Panc1 (cell line): ENCODE measurements at regions not wholly inside any gene's neighbourhood (a gene's known extent, or its start where the extent isn't known, plus 50 kb on each side); places are given as distances from the start of the nearest gene placed in this dataset.

Experiments
- ATAC-seq: fragments of 200-7000 bp; cut with Tn5 transposase; 2 replicates; pipeline ENCODE4 v1.9.1; 2020; ENCODE audit warnings: mild to moderate bottlenecking, moderate library complexity
- BruUV-seq: library from RNA; stranded (reverse); fragments of 400-500 nt; replicated peaks from 2 replicates; lab custom pipeline; 2021; lab: Mats Ljungman, UMichigan
- CTCF ChIA-PET: fragments of 300-600 bp; sonication (Branson Sonifier 250); formaldehyde crosslinking; loops from one replicate; lab custom pipeline; 2022; ENCODE audit warnings: antibody characterized with exemption; lab: Charles Lee
- POLR2A ChIA-PET: fragments of 300-600 bp; sonication (Branson Sonifier 250); formaldehyde crosslinking; loops from one replicate; lab custom pipeline; 2022; ENCODE audit warnings: antibody characterized with exemption; lab: Charles Lee
- DNase-seq: peaks from one replicate; pipeline ENCODE4 v3.0.0-alpha.2; 2010; ENCODE audit warnings: low read depth, low spot score
- H3K27ac ChIP-seq: 2 replicates; pipeline ENCODE4 v1.5.1; 2011; ENCODE audit warnings: mild to moderate bottlenecking, low read length, inconsistent platforms
- H3K27me3 ChIP-seq: fragments of 200-500 bp; sonication (Bioruptor generic); 2 replicates; pipeline ENCODE4 v1.6.0; 2014; ENCODE audit warnings: low read length, inconsistent platforms; ENCODE audit not compliant: control insufficient read depth, insufficient read depth
- H3K36me3 ChIP-seq: fragments of 200-500 bp; sonication (Bioruptor generic); 2 replicates; pipeline ENCODE4 v1.5.1; 2014; ENCODE audit warnings: inconsistent platforms, mild to moderate bottlenecking, low read length, moderate library complexity; ENCODE audit not compliant: control insufficient read depth, insufficient read depth
- H3K4me1 ChIP-seq: 2 replicates; pipeline ENCODE4 v1.5.1; 2011; ENCODE audit warnings: inconsistent platforms, mild to moderate bottlenecking, low read length, moderate library complexity; ENCODE audit not compliant: control insufficient read depth, insufficient read depth
- H3K4me3 ChIP-seq, 2 experiments: 2 replicates each; pipeline ENCODE4 v1.5.1; 2011 to 2012; ENCODE audit warnings: low read depth in 2 of 2, low read length in 2 of 2, mild to moderate bottlenecking in 2 of 2, inconsistent platforms in 1 of 2, moderate library complexity in 1 of 2
- H3K9me3 ChIP-seq: fragments of 200-500 bp; sonication (Bioruptor generic); 2 replicates; pipeline ENCODE4 v1.5.1; 2014; ENCODE audit warnings: low read depth, mild to moderate bottlenecking, inconsistent platforms, low read length, moderate library complexity; ENCODE audit not compliant: control insufficient read depth, insufficient read depth
- CTCF ChIP-seq: fragments of 450-650 bp; IDR thresholded peaks from 2 replicates; pipeline ENCODE4 v1.5.1; 2017; ENCODE audit warnings: mild to moderate bottlenecking
- POLR2AphosphoS5 ChIP-seq: IDR thresholded peaks from 2 replicates; pipeline ENCODE4 v1.6.1; 2012; ENCODE audit warnings: mild to moderate bottlenecking, low read depth, low read length, moderate library complexity
- SIN3A ChIP-seq: IDR thresholded peaks from 2 replicates; pipeline ENCODE4 v1.6.1; 2012; ENCODE audit warnings: low read depth, mild to moderate bottlenecking, low read length, moderate library complexity, borderline replicate concordance; ENCODE audit not compliant: insufficient read depth
- TCF7L2 ChIP-seq: IDR thresholded peaks from 2 replicates; pipeline ENCODE4 v1.6.1; 2011; ENCODE audit warnings: mild to moderate bottlenecking, low read depth, low read length, inconsistent platforms
- in situ Hi-C: cut with HindIII; loops from 2 replicates; pipeline ENCODE4 v1.10.0; 2016; ENCODE audit warnings: low sequenced_read_pairs, low pct_unique_long_range_greater_than_20kb
- intact Hi-C: fragments of 100-400 bp; cut with micrococcal nuclease; formaldehyde crosslinking; loops from one replicate; pipeline ENCODE4 v1.10.0; 2022; ENCODE audit not compliant: unreplicated experiment
- TF ChIP-seq, protein P1 (sequence below), 2 experiments: IDR thresholded peaks; 2 replicates each; pipeline ENCODE4 v1.6.1; 2011 to 2012; ENCODE audit warnings: low read depth in 2 of 2, control low read depth in 1 of 2, low read length in 1 of 2, mild to moderate bottlenecking in 1 of 2, moderate library complexity in 1 of 2; ENCODE audit not compliant: insufficient read depth in 1 of 2

DNA sequence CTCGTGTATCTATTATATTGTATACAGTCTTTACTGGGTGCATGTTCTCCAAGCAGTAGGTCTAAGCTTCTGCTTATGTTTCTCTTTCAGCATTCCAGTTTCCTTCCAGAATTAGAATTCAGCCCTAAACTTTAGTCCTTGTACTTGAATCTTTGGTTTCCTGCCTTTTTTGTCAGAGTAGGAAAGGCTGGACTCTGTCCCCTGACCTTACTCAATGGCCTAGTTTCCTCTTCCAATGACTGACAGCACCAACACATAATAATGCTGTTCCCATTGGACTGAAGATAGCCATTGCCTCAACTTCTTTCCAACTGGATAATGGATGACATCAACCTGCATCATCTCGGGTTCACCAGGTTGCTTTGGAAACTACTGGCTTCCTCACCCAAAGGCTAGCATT lies 217.0 kb downstream of the FIGN start:
- Histone ChIP-seq H3K4me1 (no peaks in the 10 kb centered on the region), H3K27ac (no peak overlapping the region), H3K27me3 (no peaks in the 10 kb centered on the region), H3K9me3 (no peaks in the 10 kb centered on the region), H3K36me3 (no peaks in the 10 kb centered on the region), H3K4me3 (no peak overlapping the region)
- DNase-seq (no peak), ATAC-seq (no peak)
- in situ Hi-C loops (no loop called here), intact Hi-C loops (no loop called here)
- TF ChIP-seq, protein P1, sequence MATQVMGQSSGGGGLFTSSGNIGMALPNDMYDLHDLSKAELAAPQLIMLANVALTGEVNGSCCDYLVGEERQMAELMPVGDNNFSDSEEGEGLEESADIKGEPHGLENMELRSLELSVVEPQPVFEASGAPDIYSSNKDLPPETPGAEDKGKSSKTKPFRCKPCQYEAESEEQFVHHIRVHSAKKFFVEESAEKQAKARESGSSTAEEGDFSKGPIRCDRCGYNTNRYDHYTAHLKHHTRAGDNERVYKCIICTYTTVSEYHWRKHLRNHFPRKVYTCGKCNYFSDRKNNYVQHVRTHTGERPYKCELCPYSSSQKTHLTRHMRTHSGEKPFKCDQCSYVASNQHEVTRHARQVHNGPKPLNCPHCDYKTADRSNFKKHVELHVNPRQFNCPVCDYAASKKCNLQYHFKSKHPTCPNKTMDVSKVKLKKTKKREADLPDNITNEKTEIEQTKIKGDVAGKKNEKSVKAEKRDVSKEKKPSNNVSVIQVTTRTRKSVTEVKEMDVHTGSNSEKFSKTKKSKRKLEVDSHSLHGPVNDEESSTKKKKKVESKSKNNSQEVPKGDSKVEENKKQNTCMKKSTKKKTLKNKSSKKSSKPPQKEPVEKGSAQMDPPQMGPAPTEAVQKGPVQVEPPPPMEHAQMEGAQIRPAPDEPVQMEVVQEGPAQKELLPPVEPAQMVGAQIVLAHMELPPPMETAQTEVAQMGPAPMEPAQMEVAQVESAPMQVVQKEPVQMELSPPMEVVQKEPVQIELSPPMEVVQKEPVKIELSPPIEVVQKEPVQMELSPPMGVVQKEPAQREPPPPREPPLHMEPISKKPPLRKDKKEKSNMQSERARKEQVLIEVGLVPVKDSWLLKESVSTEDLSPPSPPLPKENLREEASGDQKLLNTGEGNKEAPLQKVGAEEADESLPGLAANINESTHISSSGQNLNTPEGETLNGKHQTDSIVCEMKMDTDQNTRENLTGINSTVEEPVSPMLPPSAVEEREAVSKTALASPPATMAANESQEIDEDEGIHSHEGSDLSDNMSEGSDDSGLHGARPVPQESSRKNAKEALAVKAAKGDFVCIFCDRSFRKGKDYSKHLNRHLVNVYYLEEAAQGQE (IDR thresholded peaks at IDR 0.05; ENCODE audit: insufficient read depth in 1 of 2, low read depth in 2 of 2, low read length in 1 of 2), result no peak
- TF ChIP-seq CTCF (no peak), SIN3A (no peak), POLR2AphosphoS5 (no peak), TCF7L2 (no peak)
- CTCF ChIA-PET, result no interaction called here
- BruUV-seq, result no TSS peak
- POLR2A ChIA-PET, result no interaction called here

DNA sequence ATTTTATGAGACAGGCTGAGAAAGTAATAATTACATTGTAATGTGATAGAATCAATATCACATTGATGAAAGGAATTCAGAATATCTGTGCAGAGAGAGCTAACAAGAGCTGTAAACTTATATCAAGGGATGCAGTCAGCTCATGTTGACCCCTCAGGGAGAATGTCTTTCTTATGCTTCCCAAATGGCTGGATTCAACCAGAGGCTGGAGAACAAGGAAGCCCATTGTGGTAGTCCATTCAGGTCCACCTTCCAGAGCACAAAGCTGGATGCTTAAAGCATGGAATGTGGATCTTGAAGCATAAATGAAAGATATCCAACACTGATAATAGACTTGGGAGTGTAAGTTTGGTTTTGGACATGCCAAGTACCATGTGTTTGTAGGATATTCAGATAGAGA lies 220.0 kb downstream of the FIGN start:
- in situ Hi-C loops (no loop called here), intact Hi-C loops (no loop called here)
- POLR2A ChIA-PET, result no interaction called here
- no peaks in the 10 kb centered on the region for H3K27me3 ChIP-seq
- H3K9me3 ChIP-seq, result no peaks in the 10 kb centered on the region
- no peaks in the 10 kb centered on the region for H3K36me3 ChIP-seq
- no peak overlapping the region for H3K4me3 ChIP-seq
- ATAC-seq (no peak), DNase-seq (no peak)
- no peak for TF ChIP-seq CTCF
- TF ChIP-seq, protein P1 (IDR thresholded peaks at IDR 0.05; ENCODE audit: insufficient read depth in 1 of 2, low read depth in 2 of 2, low read length in 1 of 2), result no peak
- no peak for TF ChIP-seq TCF7L2
- no peak for TF ChIP-seq SIN3A
- no peak for TF ChIP-seq POLR2AphosphoS5
- CTCF ChIA-PET, result no interaction called here
- H3K27ac ChIP-seq, result no peak overlapping the region
- no peaks in the 10 kb centered on the region for H3K4me1 ChIP-seq
- BruUV-seq, result no TSS peak
